OCI-LY1 (cell line): ENCODE measurements at regions not wholly inside any gene's neighbourhood (a gene's known extent, or its start where the extent isn't known, plus 50 kb on each side); places are given as distances from the start of the nearest gene placed in this dataset.

Experiments
- CTCF ChIP-seq: fragments of 200-600 bp; sonication (generic), shearing (Covaris generic); IDR thresholded peaks from 2 replicates; pipeline ENCODE4 v1.5.1; 2017; ENCODE audit warnings: mild to moderate bottlenecking, antibody characterized with exemption, low read length, moderate library complexity, mixed read lengths
- EZH2 ChIP-seq: fragments of 200-600 bp; sonication (generic), shearing (Covaris generic); IDR thresholded peaks from 2 replicates; pipeline ENCODE4 v1.8.0; 2017; ENCODE audit warnings: borderline replicate concordance, mixed run types, mild to moderate bottlenecking, antibody characterized with exemption, low read length, moderate library complexity, mixed read lengths

GRCh38 chr4:18686338-18687037 lies 664.9 kb upstream of the LCORL start:
- TF ChIP-seq CTCF (no peak), EZH2 (no peak)
